Right forelimb (tissue), 1 donor: ENCODE measurements at regions not wholly inside any gene's neighbourhood (a gene's known extent, or its start where the extent isn't known, plus 50 kb on each side); places are given as distances from the start of the nearest gene placed in this dataset.

Experiments used
- DNase-seq: peaks from one replicate; pipeline ENCODE4 v3.0.0-alpha.2; 2018

- DNase-seq: no peak
Measured at GRCh38 chr2:64222351-64222750, 78.1 kb upstream of the PELI1 start.

- no peak for DNase-seq
Measured at GRCh38 chr2:64223055-64223454, 78.8 kb upstream of the PELI1 start.

GRCh38 chr2:64225491-64225890, 81.3 kb upstream of the PELI1 start:
- DNase-seq: no peak

GRCh38 chr2:64226611-64227010, 82.4 kb upstream of the PELI1 start:
- DNase-seq: no peak

- DNase-seq: no peak
Measured at GRCh38 chr2:64227603-64228125, 83.4 kb upstream of the PELI1 start.

GRCh38 chr2:64228126-64228678, 84.0 kb upstream of the PELI1 start:
- DNase-seq: peak; percentile 89

- DNase-seq: no peak
Measured at GRCh38 chr2:64228918-64229317, 84.7 kb upstream of the PELI1 start.

- no peak for DNase-seq
Measured at GRCh38 chr2:64230540-64230939, 86.3 kb upstream of the PELI1 start.

GRCh38 chr2:64232266-64232665, 88.0 kb upstream of the PELI1 start:
- DNase-seq: no peak

- DNase-seq: no peak
Measured at GRCh38 chr2:64233376-64233922, 89.2 kb upstream of the PELI1 start.

GRCh38 chr2:64234150-64234549, 89.9 kb upstream of the PELI1 start:
- no peak for DNase-seq

- no peak for DNase-seq
Measured at GRCh38 chr2:64234785-64235184, 90.6 kb upstream of the PELI1 start.

GRCh38 chr2:64237266-64237665, 93.0 kb upstream of the PELI1 start:
- DNase-seq: no peak

GRCh38 chr2:64238799-64239198, 94.6 kb upstream of the PELI1 start:
- DNase-seq: no peak

GRCh38 chr2:64243081-64244036, 99.1 kb upstream of the PELI1 start:
- no peak for DNase-seq

- no peak for DNase-seq
Measured at GRCh38 chr2:64244037-64244416, 99.8 kb upstream of the PELI1 start.

GRCh38 chr2:64245631-64246030, 101.4 kb upstream of the PELI1 start:
- no peak for DNase-seq

- no peak for DNase-seq
Measured at GRCh38 chr2:64246962-64247361, 102.7 kb upstream of the PELI1 start.

GRCh38 chr2:64249426-64249825, 105.2 kb upstream of the PELI1 start:
- no peak for DNase-seq

GRCh38 chr2:64250063-64250462, 105.8 kb upstream of the PELI1 start:
- DNase-seq: no peak

- DNase-seq: no peak
Measured at GRCh38 chr2:64250751-64251423, 106.7 kb upstream of the PELI1 start.

- no peak for DNase-seq
Measured at GRCh38 chr2:64251497-64252250, 107.5 kb upstream of the PELI1 start.
